B cell (primary cell): ENCODE measurements at regions not wholly inside any gene's neighbourhood (a gene's known extent, or its start where the extent isn't known, plus 50 kb on each side); places are given as distances from the start of the nearest gene placed in this dataset.
"Not testable (repeated sequence)": the region's sequence is repeated elsewhere in the genome, so short reads cannot be mapped to it uniquely, and the experiment has no call there.

Experiments
- ATAC-seq: fragments of 200-7000 bp; cut with Tn5 transposase; one replicate; pipeline ENCODE4 v1.10.0; 2021; ENCODE audit warnings: low read depth, mild to moderate bottlenecking, moderate number of reproducible peaks, moderate library complexity
- CTCF ChIA-PET: fragments of 350-600 bp; sonication (Branson Sonifier 250); formaldehyde crosslinking; loops from one replicate; lab custom pipeline; 2021; ENCODE audit warnings: antibody characterized with exemption, inconsistent platforms; lab: Charles Lee
- POLR2A ChIA-PET: fragments of 350-600 bp; sonication (Branson Sonifier 250); formaldehyde crosslinking; loops from one replicate; lab custom pipeline; 2021; ENCODE audit warnings: antibody characterized with exemption; lab: Charles Lee
- DNase-seq: peaks from one replicate; pipeline ENCODE4 v3.0.0; 2013
- H2AFZ ChIP-seq: 2 replicates; pipeline ENCODE4 v1.6.1; 2012; ENCODE audit warnings: mild to moderate bottlenecking, low read depth, low read length; ENCODE audit not compliant: insufficient read depth, poor library complexity, severe bottlenecking
- H3K27ac ChIP-seq, 2 donors: 1 replicate in 1 of 2; 2 replicates in 1 of 2; pipeline ENCODE4 v1.5.1; 2012 to 2013; ENCODE audit warnings: low read length in 2 of 2, mild to moderate bottlenecking in 2 of 2, moderate library complexity in 1 of 2
- H3K27me3 ChIP-seq, 4 experiments: fragments of 200-600 bp in 1 of 4; sonication (generic) in 1 of 4; replicated peaks in 1 of 4; 1 replicate in 2 of 4; 2 replicates in 2 of 4; pipeline versions ENCODE4 v1.6.1 to v1.7.0; 2013 to 2016; ENCODE audit warnings: low read length in 3 of 4, mild to moderate bottlenecking in 2 of 4, mixed read lengths in 1 of 4, moderate library complexity in 1 of 4; ENCODE audit not compliant: insufficient read depth in 4 of 4, control insufficient read depth in 3 of 4; ENCODE audit errors: control extremely low read depth in 1 of 4
- H3K36me3 ChIP-seq, 2 experiments: replicated peaks in 1 of 2; 1 replicate in 1 of 2; 2 replicates in 1 of 2; pipeline versions ENCODE4 v1.6.1 to v1.7.1; 2013; ENCODE audit warnings: low read length in 1 of 2; ENCODE audit not compliant: insufficient read depth in 2 of 2, control insufficient read depth in 1 of 2; ENCODE audit errors: control extremely low read depth in 1 of 2, extremely low read depth in 1 of 2
- H3K4me1 ChIP-seq, 2 donors: fragments of 200-600 bp in 1 of 2; sonication (generic) in 1 of 2; 1 replicate in 1 of 2; 2 replicates in 1 of 2; pipeline versions ENCODE4 v1.5.1 to v1.6.1; 2013 to 2017; ENCODE audit warnings: low read length in 2 of 2; ENCODE audit not compliant: control insufficient read depth in 2 of 2, insufficient read depth in 2 of 2
- H3K4me2 ChIP-seq: replicated peaks from 2 replicates; pipeline ENCODE3; 2012; ENCODE audit warnings: mild to moderate bottlenecking, low read depth, low read length; ENCODE audit not compliant: poor library complexity, severe bottlenecking
- H3K4me3 ChIP-seq, 5 experiments: fragments of 200-600 bp in 1 of 5; sonication (generic) in 1 of 5; 1 replicate in 3 of 5; 2 replicates in 2 of 5; pipeline versions ENCODE4 v1.5.1 to v1.7.0; 2011 to 2016; ENCODE audit warnings: low read length in 4 of 5, mild to moderate bottlenecking in 4 of 5, low read depth in 2 of 5, control low read depth in 1 of 5, moderate library complexity in 1 of 5; ENCODE audit not compliant: insufficient read depth in 1 of 5; ENCODE audit errors: control extremely low read depth in 1 of 5, extremely low read depth in 1 of 5
- H3K79me2 ChIP-seq: fragments of 200-600 bp; sonication (generic); one replicate; pipeline ENCODE4 v1.6.0; 2016; ENCODE audit warnings: low read length; ENCODE audit not compliant: control insufficient read depth, insufficient read depth
- H3K9ac ChIP-seq: fragments of 200-600 bp; sonication (generic); 2 replicates; pipeline ENCODE4 v1.6.1; 2017; ENCODE audit warnings: mild to moderate bottlenecking, low read length, moderate library complexity
- H3K9me3 ChIP-seq, 3 donors: one replicate each; pipeline versions ENCODE4 v1.6.1 to v1.7.1; 2013; ENCODE audit warnings: low read length in 2 of 3; ENCODE audit not compliant: control insufficient read depth in 2 of 3, insufficient read depth in 1 of 3; ENCODE audit errors: control extremely low read depth in 1 of 3
- H4K20me1 ChIP-seq: 2 replicates; pipeline ENCODE4 v1.6.0; 2012; ENCODE audit warnings: mild to moderate bottlenecking, low read length; ENCODE audit not compliant: insufficient read depth, control insufficient read depth, poor library complexity, severe bottlenecking
- H3K27ac Mint-ChIP-seq: one replicate; pipeline ENCODE4 v1.8.0; 2021; ENCODE audit warnings: mixed read lengths
- H3K27me3 Mint-ChIP-seq: one replicate; pipeline ENCODE4 v1.8.0; 2021; ENCODE audit warnings: mixed read lengths
- H3K4me1 Mint-ChIP-seq: one replicate; pipeline ENCODE4 v1.8.0; 2021; ENCODE audit warnings: mixed read lengths
- H3K4me3 Mint-ChIP-seq: one replicate; pipeline ENCODE4 v1.8.0; 2021; ENCODE audit warnings: mixed read lengths
- H3K9me3 Mint-ChIP-seq: one replicate; pipeline ENCODE4 v1.8.0; 2022; ENCODE audit warnings: mixed read lengths; ENCODE audit not compliant: insufficient read depth
- EZH2 ChIP-seq: IDR thresholded peaks from 2 replicates; pipeline ENCODE4 v1.6.1; 2012; ENCODE audit warnings: borderline replicate concordance, low read depth, mild to moderate bottlenecking, moderate library complexity, low read length; ENCODE audit not compliant: insufficient read depth, poor library complexity, severe bottlenecking
- WGBS: methylation state at CpG from one replicate; pipeline ENCODE4 v1.1.5; 2013; ENCODE audit warnings: missing lambda C conversion rate; ENCODE audit not compliant: insufficient coverage; 5-methylcytosine and 5-hydroxymethylcytosine counted together
- intact Hi-C: fragments of 100-400 bp; cut with micrococcal nuclease; formaldehyde crosslinking; loops from one replicate; pipeline ENCODE4 v1.10.0; 2022
- TF ChIP-seq, protein P1 (sequence below): fragments of 200-600 bp; IDR thresholded peaks from one replicate; pipeline ENCODE4 v1.8.0; 2022; ENCODE audit warnings: antibody characterized with exemption, mild to moderate bottlenecking

DNA sequence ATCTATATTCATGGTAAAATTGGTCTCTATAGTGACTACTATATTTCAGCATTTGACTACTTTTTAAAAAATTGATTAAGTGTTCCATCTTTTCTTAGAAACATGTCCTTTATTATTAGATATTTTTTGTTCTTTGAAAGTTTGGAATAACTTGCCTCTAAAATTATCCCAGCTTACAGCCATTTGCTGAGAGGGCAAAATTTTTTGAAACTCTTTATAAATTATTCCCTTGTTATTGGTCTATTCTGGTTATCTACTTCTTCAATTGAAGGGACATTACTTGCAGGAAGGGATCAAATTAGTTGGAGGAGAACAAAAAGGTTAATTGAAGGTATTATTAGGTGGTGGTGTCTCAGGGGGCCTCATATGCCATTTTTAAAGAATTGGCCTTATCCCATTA lies 184.1 kb downstream of the TTC6 start:
- Histone ChIP-seq H3K79me2 (no peaks in the 10 kb centered on the region), H3K36me3 (no peaks in the 10 kb centered on the region), H3K4me1 (no peaks in the 10 kb centered on the region), H3K9me3 (peaks cover 0 to 15% (median 1%) of the 10 kb centered on the region in 3 donors), H3K4me3 (no peak overlapping the region), H3K27me3 (no peaks in the 10 kb centered on the region), H3K27ac (no peak overlapping the region), H2AFZ (no peak overlapping the region), H3K4me2 (no peak overlapping the region), H3K9ac (no peak overlapping the region), H4K20me1 (no peaks in the 10 kb centered on the region)
- Mint-ChIP-seq H3K27ac (no peak overlapping the region), H3K4me1 (no peaks in the 10 kb centered on the region), H3K4me3 (no peak overlapping the region), H3K27me3 (no peaks in the 10 kb centered on the region), H3K9me3 (peaks cover 6% of the 10 kb centered on the region)
- no peak for TF ChIP-seq EZH2
- TF ChIP-seq, protein P1, sequence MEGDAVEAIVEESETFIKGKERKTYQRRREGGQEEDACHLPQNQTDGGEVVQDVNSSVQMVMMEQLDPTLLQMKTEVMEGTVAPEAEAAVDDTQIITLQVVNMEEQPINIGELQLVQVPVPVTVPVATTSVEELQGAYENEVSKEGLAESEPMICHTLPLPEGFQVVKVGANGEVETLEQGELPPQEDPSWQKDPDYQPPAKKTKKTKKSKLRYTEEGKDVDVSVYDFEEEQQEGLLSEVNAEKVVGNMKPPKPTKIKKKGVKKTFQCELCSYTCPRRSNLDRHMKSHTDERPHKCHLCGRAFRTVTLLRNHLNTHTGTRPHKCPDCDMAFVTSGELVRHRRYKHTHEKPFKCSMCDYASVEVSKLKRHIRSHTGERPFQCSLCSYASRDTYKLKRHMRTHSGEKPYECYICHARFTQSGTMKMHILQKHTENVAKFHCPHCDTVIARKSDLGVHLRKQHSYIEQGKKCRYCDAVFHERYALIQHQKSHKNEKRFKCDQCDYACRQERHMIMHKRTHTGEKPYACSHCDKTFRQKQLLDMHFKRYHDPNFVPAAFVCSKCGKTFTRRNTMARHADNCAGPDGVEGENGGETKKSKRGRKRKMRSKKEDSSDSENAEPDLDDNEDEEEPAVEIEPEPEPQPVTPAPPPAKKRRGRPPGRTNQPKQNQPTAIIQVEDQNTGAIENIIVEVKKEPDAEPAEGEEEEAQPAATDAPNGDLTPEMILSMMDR = no peak
- ChIA-PET CTCF (no interaction called here), POLR2A (no interaction called here)
- intact Hi-C loops = no loop called here
- ATAC-seq = no peak
- no peak for DNase-seq

DNA sequence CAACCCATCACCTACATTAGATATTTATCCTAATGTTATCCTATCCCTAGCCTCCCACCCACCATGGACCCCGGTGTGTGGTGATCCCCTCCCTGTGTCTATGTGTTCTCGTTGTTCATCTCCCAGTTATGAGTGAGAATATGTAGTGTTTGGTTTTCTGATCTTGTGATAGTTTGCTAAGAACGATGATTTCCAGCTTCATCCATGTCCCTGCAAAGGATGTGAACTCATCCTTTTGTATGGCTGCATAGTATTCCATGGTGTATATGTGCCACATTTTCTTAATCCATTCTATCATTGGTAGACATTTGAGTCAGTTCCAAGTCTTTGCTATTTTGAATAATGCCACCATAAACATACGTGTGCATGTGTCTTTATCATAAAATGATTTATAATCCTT lies 185.3 kb downstream of the TTC6 start:
- POLR2A ChIA-PET, H4K20me1 ChIP-seq, H3K9ac ChIP-seq, H3K4me1 Mint-ChIP-seq, H3K36me3 ChIP-seq, DNase-seq, H2AFZ ChIP-seq, H3K79me2 ChIP-seq, H3K27ac Mint-ChIP-seq, H3K4me3 Mint-ChIP-seq, H3K27me3 Mint-ChIP-seq, CTCF ChIA-PET, intact Hi-C loops, H3K4me2 ChIP-seq, ATAC-seq, H3K4me3 ChIP-seq, H3K27me3 ChIP-seq, H3K4me1 ChIP-seq, H3K27ac ChIP-seq, H3K9me3 Mint-ChIP-seq: not testable (repeated sequence)
- WGBS = no CpG with 5 or more reads among the region's 4 CpGs
- peaks cover 0 to 15% (median 0%) of the 10 kb centered on the region in 3 donors for H3K9me3 ChIP-seq

DNA sequence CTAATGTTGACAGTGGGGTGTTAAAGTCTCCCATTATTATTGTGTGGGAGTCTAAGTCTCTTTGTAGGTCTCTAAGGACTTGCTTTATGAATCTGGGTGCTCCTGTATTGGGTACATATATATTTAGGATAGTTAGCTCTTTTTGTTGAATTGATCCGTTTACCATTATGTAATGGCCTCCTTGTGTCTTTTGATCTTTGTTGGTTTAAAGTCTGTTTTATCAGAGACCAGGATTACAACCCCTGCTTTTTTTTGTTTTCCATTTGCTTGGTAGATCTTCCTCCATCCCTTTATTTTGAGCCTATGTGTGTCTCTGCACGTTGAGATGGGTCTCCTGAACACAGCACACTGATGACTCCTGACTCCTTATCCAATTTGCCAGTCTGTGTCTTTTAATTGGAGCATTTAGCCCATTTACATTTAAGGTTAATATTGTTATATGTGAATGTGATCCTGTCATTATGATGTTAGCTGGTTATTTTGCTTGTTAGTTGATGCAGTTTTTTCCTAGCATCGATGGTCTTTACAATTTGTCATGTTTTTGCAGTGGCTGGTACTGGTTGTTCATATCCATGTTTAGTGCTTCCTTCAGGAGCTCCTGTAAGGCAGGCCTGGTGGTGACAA lies 188.9 kb downstream of the TTC6 start:
- DNase-seq, H3K4me1 Mint-ChIP-seq, H3K4me3 Mint-ChIP-seq, H2AFZ ChIP-seq, H3K27me3 ChIP-seq, H3K27ac ChIP-seq, intact Hi-C loops, ATAC-seq, H3K4me3 ChIP-seq, H3K9me3 Mint-ChIP-seq, H3K27me3 Mint-ChIP-seq, H3K36me3 ChIP-seq, H3K4me2 ChIP-seq, H3K4me1 ChIP-seq, H3K9me3 ChIP-seq, H4K20me1 ChIP-seq, H3K9ac ChIP-seq, H3K79me2 ChIP-seq, H3K27ac Mint-ChIP-seq, CTCF ChIA-PET, POLR2A ChIA-PET: not testable (repeated sequence)
- no CpG with 5 or more reads among the region's 3 CpGs for WGBS
